ENCODE measurements at regions not wholly inside any gene's neighbourhood (a gene's known extent, or its start where the extent isn't known, plus 50 kb on each side); places are given as distances from the start of the nearest gene placed in this dataset.

GRCh38 chr13:40311356-40312101, 354.9 kb downstream of the FOXO1 start:
- no peak for TF ChIP-seq CTCF (IDR thresholded peaks at IDR 0.05; ENCODE audit: low read depth, low read length)
- DNase-seq (ENCODE audit: low read depth in 2 of 2) = no peak
- no peak overlapping the region for H3K4me3 ChIP-seq (replicated peaks in 1 of 2; ENCODE audit: low read depth in 2 of 2, low read length in 2 of 2)

- TF ChIP-seq CTCF (IDR thresholded peaks at IDR 0.05; ENCODE audit: low read depth, low read length) = no peak
- H3K4me3 ChIP-seq (replicated peaks in 1 of 2; ENCODE audit: low read depth in 2 of 2, low read length in 2 of 2) = no peak overlapping the region
- DNase-seq (ENCODE audit: low read depth in 2 of 2) = peak; percentile 76 to 90
Measured at GRCh38 chr13:40313269-40314200, 352.9 kb downstream of the FOXO1 start.

GRCh38 chr13:40315416-40316064, 350.9 kb downstream of the FOXO1 start:
- no peak overlapping the region for H3K4me3 ChIP-seq (replicated peaks in 1 of 2; ENCODE audit: low read depth in 2 of 2, low read length in 2 of 2)
- no peak for TF ChIP-seq CTCF (IDR thresholded peaks at IDR 0.05; ENCODE audit: low read depth, low read length)
- DNase-seq (ENCODE audit: low read depth in 2 of 2) = peak; percentile 49 to 65

GRCh38 chr13:40316301-40316700, 350.1 kb downstream of the FOXO1 start:
- no peak overlapping the region for H3K4me3 ChIP-seq (replicated peaks in 1 of 2; ENCODE audit: low read depth in 2 of 2, low read length in 2 of 2)
- no peak for DNase-seq (ENCODE audit: low read depth in 2 of 2)
- TF ChIP-seq CTCF (IDR thresholded peaks at IDR 0.05; ENCODE audit: low read depth, low read length) = no peak

GRCh38 chr13:40317980-40318327, 348.5 kb downstream of the FOXO1 start:
- no peak overlapping the region for H3K4me3 ChIP-seq (replicated peaks in 1 of 2; ENCODE audit: low read depth in 2 of 2, low read length in 2 of 2)
- TF ChIP-seq CTCF (IDR thresholded peaks at IDR 0.05; ENCODE audit: low read depth, low read length) = no peak
- no peak for DNase-seq (ENCODE audit: low read depth in 2 of 2)

GRCh38 chr13:40318366-40318765, 348.1 kb downstream of the FOXO1 start:
- DNase-seq (ENCODE audit: low read depth in 2 of 2) = peak; percentile 21 to 22
- no peak for TF ChIP-seq CTCF (IDR thresholded peaks at IDR 0.05; ENCODE audit: low read depth, low read length)
- H3K4me3 ChIP-seq (replicated peaks in 1 of 2; ENCODE audit: low read depth in 2 of 2, low read length in 2 of 2) = no peak overlapping the region

Data from cardiac fibroblast (primary cell).